Endothelial cell (in vitro differentiated cells): ENCODE measurements at regions not wholly inside any gene's neighbourhood (a gene's known extent, or its start where the extent isn't known, plus 50 kb on each side); places are given as distances from the start of the nearest gene placed in this dataset.

Experiments
- DNase-seq: peaks from one replicate; pipeline ENCODE4 v3.0.0; 2021; ENCODE audit warnings: low spot score
- H3K27ac Mint-ChIP-seq: one replicate; pipeline ENCODE4 v1.8.0; 2021; ENCODE audit warnings: mixed read lengths, inconsistent platforms; ENCODE audit not compliant: unreplicated experiment
- H3K27me3 Mint-ChIP-seq: one replicate; pipeline ENCODE4 v1.8.0; 2021; ENCODE audit warnings: mild to moderate bottlenecking, moderate library complexity, mixed read lengths, inconsistent platforms; ENCODE audit not compliant: unreplicated experiment
- H3K36me3 Mint-ChIP-seq: one replicate; pipeline ENCODE4 v1.8.0; 2021; ENCODE audit warnings: mild to moderate bottlenecking, low read depth, mixed read lengths, inconsistent platforms; ENCODE audit not compliant: unreplicated experiment
- H3K4me1 Mint-ChIP-seq: one replicate; pipeline ENCODE4 v1.8.0; 2021; ENCODE audit warnings: mild to moderate bottlenecking, mixed read lengths, inconsistent platforms; ENCODE audit not compliant: unreplicated experiment
- H3K4me3 Mint-ChIP-seq: one replicate; pipeline ENCODE4 v1.8.0; 2021; ENCODE audit warnings: mild to moderate bottlenecking, mixed read lengths, inconsistent platforms; ENCODE audit not compliant: unreplicated experiment
- H3K9me3 Mint-ChIP-seq: one replicate; pipeline ENCODE4 v1.8.0; 2021; ENCODE audit warnings: mixed read lengths, inconsistent platforms; ENCODE audit not compliant: unreplicated experiment
- TF ChIP-seq, protein P1 (sequence below): fragments of 200-600 bp; sonication (generic); IDR thresholded peaks from one replicate; pipeline ENCODE4 v1.5.0; 2021; ENCODE audit warnings: antibody characterized with exemption; ENCODE audit not compliant: unreplicated experiment

DNA sequence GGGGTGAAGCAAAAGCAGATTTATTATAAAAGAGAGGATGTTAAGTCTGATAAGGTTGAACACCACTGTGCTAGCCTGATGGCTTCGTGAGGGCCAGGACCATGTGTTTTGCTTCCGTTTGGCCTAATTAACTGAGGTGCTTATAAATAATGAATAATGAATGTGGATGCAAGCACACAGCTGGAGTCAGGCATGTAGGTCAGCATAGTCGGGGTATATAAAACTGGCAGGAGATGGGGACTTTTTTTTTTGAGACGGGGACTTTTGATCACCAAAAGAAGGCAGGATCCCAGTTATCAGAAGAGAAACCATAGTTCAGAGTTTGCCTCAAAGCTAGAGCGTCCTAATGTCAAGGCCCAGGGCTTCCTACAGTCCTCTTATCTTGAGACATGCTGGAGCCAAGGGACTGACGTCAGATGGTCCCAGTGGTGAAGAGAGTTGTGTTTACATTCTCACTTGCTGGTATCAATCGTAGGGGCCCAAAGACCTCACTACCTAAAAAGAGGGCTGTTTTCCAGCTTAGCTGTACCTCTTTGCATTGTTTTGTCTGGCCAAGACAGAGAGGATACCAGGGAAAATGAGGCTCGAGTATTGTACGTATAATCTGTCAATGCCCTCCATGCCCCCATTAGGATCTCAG, 50.4 kb downstream of the RTL9 start:
- no peak overlapping the region for H3K27ac Mint-ChIP-seq
- no peaks in the 10 kb centered on the region for H3K9me3 Mint-ChIP-seq
- no peak for DNase-seq
- H3K4me3 Mint-ChIP-seq: no peak overlapping the region
- H3K36me3 Mint-ChIP-seq: no peaks in the 10 kb centered on the region
- H3K27me3 Mint-ChIP-seq: no peaks in the 10 kb centered on the region
- no peaks in the 10 kb centered on the region for H3K4me1 Mint-ChIP-seq
- TF ChIP-seq, protein P1, sequence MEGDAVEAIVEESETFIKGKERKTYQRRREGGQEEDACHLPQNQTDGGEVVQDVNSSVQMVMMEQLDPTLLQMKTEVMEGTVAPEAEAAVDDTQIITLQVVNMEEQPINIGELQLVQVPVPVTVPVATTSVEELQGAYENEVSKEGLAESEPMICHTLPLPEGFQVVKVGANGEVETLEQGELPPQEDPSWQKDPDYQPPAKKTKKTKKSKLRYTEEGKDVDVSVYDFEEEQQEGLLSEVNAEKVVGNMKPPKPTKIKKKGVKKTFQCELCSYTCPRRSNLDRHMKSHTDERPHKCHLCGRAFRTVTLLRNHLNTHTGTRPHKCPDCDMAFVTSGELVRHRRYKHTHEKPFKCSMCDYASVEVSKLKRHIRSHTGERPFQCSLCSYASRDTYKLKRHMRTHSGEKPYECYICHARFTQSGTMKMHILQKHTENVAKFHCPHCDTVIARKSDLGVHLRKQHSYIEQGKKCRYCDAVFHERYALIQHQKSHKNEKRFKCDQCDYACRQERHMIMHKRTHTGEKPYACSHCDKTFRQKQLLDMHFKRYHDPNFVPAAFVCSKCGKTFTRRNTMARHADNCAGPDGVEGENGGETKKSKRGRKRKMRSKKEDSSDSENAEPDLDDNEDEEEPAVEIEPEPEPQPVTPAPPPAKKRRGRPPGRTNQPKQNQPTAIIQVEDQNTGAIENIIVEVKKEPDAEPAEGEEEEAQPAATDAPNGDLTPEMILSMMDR: no peak

- Mint-ChIP-seq H3K4me3 (no peak overlapping the region), H3K27me3 (no peaks in the 10 kb centered on the region), H3K4me1 (peaks cover under 1% of the 10 kb centered on the region), H3K9me3 (no peaks in the 10 kb centered on the region), H3K27ac (no peak overlapping the region), H3K36me3 (no peaks in the 10 kb centered on the region)
- TF ChIP-seq, protein P1: no peak
- no peak for DNase-seq
Measured at GRCh38 chrX:110409925-110410324, 51.3 kb downstream of the RTL9 start.

DNA sequence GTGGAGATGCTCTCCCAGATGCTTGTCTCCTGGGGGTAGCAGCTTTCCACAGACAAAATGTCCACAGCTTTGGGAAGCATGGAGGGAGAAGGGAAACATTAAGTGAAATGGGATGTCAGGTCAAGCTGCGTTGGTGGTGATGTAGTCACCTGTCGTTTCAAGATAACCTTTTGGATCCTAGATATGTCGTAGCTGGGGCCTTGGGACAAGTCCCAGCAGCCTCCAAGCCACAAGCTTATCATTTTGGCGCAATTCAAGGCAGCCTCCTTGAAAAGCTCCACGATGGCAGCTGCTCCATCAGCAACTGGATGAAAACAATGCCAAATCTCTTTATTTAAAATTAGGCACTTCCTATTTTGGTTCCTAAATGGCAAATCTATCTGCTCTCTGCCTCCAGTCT, 52.0 kb downstream of the RTL9 start:
- Mint-ChIP-seq H3K4me3 (no peak overlapping the region), H3K9me3 (no peaks in the 10 kb centered on the region), H3K27me3 (no peaks in the 10 kb centered on the region), H3K27ac (no peak overlapping the region), H3K4me1 (peaks cover 4% of the 10 kb centered on the region), H3K36me3 (no peaks in the 10 kb centered on the region)
- TF ChIP-seq, protein P1: no peak
- no peak for DNase-seq

GRCh38 chrX:110412971-110413726, 54.5 kb downstream of the RTL9 start:
- H3K4me3 Mint-ChIP-seq: no peak overlapping the region
- peaks cover 4% of the 10 kb centered on the region for H3K4me1 Mint-ChIP-seq
- TF ChIP-seq, protein P1: peak; percentile 76
- H3K9me3 Mint-ChIP-seq: no peaks in the 10 kb centered on the region
- peak; percentile 66 for DNase-seq
- H3K27ac Mint-ChIP-seq: no peak overlapping the region
- peaks cover 2% of the 10 kb centered on the region for H3K27me3 Mint-ChIP-seq
- H3K36me3 Mint-ChIP-seq: no peaks in the 10 kb centered on the region

DNA sequence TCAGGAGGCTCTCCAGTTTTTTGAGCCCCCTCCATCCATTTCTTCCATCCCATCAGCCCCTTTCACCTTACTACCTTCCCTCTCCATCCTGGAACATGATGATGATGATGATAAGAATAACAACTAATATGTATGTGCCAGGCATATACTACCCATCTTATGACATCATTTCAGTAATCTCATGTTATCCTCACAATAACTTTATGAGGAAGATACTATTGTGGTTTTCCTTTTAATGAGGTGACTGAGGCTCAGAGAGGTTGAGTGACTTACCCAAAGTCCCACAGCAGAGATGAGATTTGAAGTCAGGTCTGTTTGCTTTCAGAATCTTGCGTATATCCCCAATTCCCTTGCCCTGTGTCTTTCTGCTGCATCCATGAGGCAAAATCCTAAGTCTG, 55.1 kb downstream of the RTL9 start:
- Mint-ChIP-seq H3K27me3 (peaks cover 2% of the 10 kb centered on the region), H3K4me3 (no peak overlapping the region), H3K27ac (no peak overlapping the region), H3K4me1 (peaks cover 4% of the 10 kb centered on the region), H3K9me3 (no peaks in the 10 kb centered on the region), H3K36me3 (no peaks in the 10 kb centered on the region)
- no peak for DNase-seq
- TF ChIP-seq, protein P1: no peak
